AG04450 (cell line): ENCODE measurements at regions not wholly inside any gene's neighbourhood (a gene's known extent, or its start where the extent isn't known, plus 50 kb on each side); places are given as distances from the start of the nearest gene placed in this dataset.

Experiments
- CTCF ChIA-PET: fragments of 300-600, 350-600 bp; formaldehyde crosslinking; extraction: SDS; loops from one replicate; lab custom pipeline; 2022; ENCODE audit warnings: antibody characterized with exemption, inconsistent platforms; lab: Charles Lee
- POLR2A ChIA-PET: fragments of 350-600 bp; formaldehyde crosslinking; extraction: SDS; loops from one replicate; lab custom pipeline; 2021; ENCODE audit warnings: antibody characterized with exemption, inconsistent platforms; lab: Yijun Ruan, JAX
- DNase-seq: peaks from one replicate; pipeline ENCODE4 v3.0.0-alpha.2; 2011; ENCODE audit warnings: low read depth, low spot score
- H3K27ac ChIP-seq: one replicate; pipeline ENCODE4 v1.5.1; 2012; ENCODE audit warnings: low read depth, low read length, control low read depth
- H3K27me3 ChIP-seq: one replicate; pipeline ENCODE4 v1.6.0; 2012; ENCODE audit warnings: low read length; ENCODE audit not compliant: control insufficient read depth, insufficient read depth
- H3K4me3 ChIP-seq: 2 replicates; pipeline ENCODE4 v1.5.1; 2011; ENCODE audit warnings: mild to moderate bottlenecking, low read depth, low read length, control low read depth
- H3K9me3 ChIP-seq: 2 replicates; pipeline ENCODE4 v1.5.1; 2012; ENCODE audit warnings: low read length; ENCODE audit not compliant: control insufficient read depth, insufficient read depth
- TF ChIP-seq, protein P1 (sequence below): IDR thresholded peaks from 2 replicates; pipeline ENCODE4 v1.5.1; 2011; ENCODE audit warnings: low read depth, low read length, control low read depth, inconsistent platforms

DNA sequence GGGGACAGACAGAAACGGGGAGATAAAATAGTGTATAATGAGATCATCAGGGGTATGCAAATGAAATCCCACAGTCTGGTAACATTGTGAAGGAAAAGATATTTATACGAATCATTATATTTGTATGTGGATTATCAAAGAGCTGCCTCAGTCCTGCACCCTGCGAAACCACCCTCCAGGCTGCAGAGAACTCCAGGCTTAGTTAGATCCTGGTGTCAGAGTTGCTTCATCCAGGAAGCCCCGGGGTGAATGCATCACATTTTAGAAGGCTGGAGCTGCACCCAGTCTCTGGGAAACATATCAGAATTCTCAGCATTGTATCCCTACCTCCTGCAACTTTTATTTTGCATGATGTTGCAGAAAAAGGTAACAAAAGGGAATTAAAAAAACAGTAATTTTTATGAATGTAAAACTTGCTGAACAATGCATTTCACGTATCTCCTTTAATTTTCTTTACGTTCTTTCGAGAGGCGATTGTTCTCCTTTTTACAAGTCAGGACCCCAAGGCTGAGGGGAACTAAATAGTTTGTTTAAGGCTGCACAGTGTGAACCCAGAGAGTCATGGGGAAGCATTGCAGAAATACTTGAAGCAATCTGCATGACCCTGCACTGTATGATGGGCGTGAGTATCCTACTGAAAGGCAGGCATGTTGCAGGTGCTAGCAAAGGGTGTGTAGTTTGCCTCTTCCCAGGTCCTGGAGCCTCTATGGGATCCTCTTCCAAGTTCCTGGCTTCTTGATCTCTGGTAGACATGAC, 299.5 kb upstream of the CLNK start:
- Histone ChIP-seq H3K4me3 (no peak overlapping the region), H3K27me3 (no peaks in the 10 kb centered on the region), H3K9me3 (no peaks in the 10 kb centered on the region), H3K27ac (no peak overlapping the region)
- CTCF ChIA-PET = no interaction called here
- POLR2A ChIA-PET = no interaction called here
- no peak for DNase-seq
- TF ChIP-seq, protein P1, sequence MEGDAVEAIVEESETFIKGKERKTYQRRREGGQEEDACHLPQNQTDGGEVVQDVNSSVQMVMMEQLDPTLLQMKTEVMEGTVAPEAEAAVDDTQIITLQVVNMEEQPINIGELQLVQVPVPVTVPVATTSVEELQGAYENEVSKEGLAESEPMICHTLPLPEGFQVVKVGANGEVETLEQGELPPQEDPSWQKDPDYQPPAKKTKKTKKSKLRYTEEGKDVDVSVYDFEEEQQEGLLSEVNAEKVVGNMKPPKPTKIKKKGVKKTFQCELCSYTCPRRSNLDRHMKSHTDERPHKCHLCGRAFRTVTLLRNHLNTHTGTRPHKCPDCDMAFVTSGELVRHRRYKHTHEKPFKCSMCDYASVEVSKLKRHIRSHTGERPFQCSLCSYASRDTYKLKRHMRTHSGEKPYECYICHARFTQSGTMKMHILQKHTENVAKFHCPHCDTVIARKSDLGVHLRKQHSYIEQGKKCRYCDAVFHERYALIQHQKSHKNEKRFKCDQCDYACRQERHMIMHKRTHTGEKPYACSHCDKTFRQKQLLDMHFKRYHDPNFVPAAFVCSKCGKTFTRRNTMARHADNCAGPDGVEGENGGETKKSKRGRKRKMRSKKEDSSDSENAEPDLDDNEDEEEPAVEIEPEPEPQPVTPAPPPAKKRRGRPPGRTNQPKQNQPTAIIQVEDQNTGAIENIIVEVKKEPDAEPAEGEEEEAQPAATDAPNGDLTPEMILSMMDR = no peak

- TF ChIP-seq, protein P1 = no peak
- POLR2A ChIA-PET = no interaction called here
- Histone ChIP-seq H3K27ac (no peak overlapping the region), H3K27me3 (no peaks in the 10 kb centered on the region), H3K9me3 (no peaks in the 10 kb centered on the region), H3K4me3 (no peak overlapping the region)
- CTCF ChIA-PET = no interaction called here
- DNase-seq = no peak
These were observed 298.7 kb upstream of the CLNK start for GRCh38 chr4:10983268-10983667.

- H3K4me3 ChIP-seq = no peak overlapping the region
- POLR2A ChIA-PET = no interaction called here
- TF ChIP-seq, protein P1 = no peak
- H3K9me3 ChIP-seq = no peaks in the 10 kb centered on the region
- no peaks in the 10 kb centered on the region for H3K27me3 ChIP-seq
- CTCF ChIA-PET = no interaction called here
- H3K27ac ChIP-seq = no peak overlapping the region
- DNase-seq = no peak
These were observed 297.7 kb upstream of the CLNK start for GRCh38 chr4:10982305-10982704.

GRCh38 chr4:10981576-10981975, 297.0 kb upstream of the CLNK start:
- no peak overlapping the region for H3K4me3 ChIP-seq
- H3K9me3 ChIP-seq = no peaks in the 10 kb centered on the region
- ChIA-PET CTCF (no interaction called here), POLR2A (no interaction called here)
- H3K27me3 ChIP-seq = no peaks in the 10 kb centered on the region
- no peak overlapping the region for H3K27ac ChIP-seq
- no peak for DNase-seq
- TF ChIP-seq, protein P1 = no peak

DNA sequence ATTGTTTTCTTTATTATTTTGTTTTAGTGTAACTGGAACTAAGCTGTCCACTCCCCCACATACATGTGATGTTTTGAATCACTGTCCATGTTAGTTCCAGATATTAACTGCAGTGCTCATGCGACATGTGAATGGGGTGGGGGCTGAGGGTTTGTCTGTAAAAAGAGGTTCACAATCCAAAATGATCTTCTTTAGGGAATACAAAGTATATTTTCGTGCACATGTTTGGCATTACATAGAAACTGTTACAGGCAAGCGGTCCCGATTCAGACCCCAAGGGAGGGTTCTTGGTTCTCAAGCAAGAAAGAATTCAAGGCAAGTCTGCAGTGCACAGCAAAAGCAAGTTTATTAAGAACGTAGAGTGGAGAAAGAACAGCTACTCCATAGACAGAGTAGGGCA, 296.5 kb upstream of the CLNK start:
- TF ChIP-seq, protein P1 = no peak
- Histone ChIP-seq H3K27me3 (no peaks in the 10 kb centered on the region), H3K9me3 (no peaks in the 10 kb centered on the region), H3K27ac (no peak overlapping the region), H3K4me3 (no peak overlapping the region)
- no peak for DNase-seq
- POLR2A ChIA-PET = no interaction called here
- CTCF ChIA-PET = no interaction called here
